HG02981 (cell line): ENCODE measurements at regions not wholly inside any gene's neighbourhood (a gene's known extent, or its start where the extent isn't known, plus 50 kb on each side); places are given as distances from the start of the nearest gene placed in this dataset.

Experiments used
- ATAC-seq: cut with Tn5 transposase; IDR thresholded peaks from one replicate; pipeline ENCODE4 v1.9.1; 2021; ENCODE audit warnings: mild to moderate bottlenecking, moderate library complexity; ENCODE audit not compliant: unreplicated experiment

- ATAC-seq = no peak
Observed at GRCh38 chr19:31121501-31121900, 227.7 kb downstream of the TSHZ3 start.

GRCh38 chr19:31120952-31121351, 228.3 kb downstream of the TSHZ3 start:
- no peak for ATAC-seq

GRCh38 chr19:31119951-31120690, 229.1 kb downstream of the TSHZ3 start:
- no peak for ATAC-seq

GRCh38 chr19:31118986-31119385, 230.2 kb downstream of the TSHZ3 start:
- ATAC-seq = no peak

GRCh38 chr19:31118287-31118955, 230.8 kb downstream of the TSHZ3 start:
- no peak for ATAC-seq

- ATAC-seq = no peak
Observed at GRCh38 chr19:31114585-31114984, 234.7 kb downstream of the TSHZ3 start.

- no peak for ATAC-seq
Observed at GRCh38 chr19:31113293-31113692, 235.9 kb downstream of the TSHZ3 start.

GRCh38 chr19:31112158-31112557, 237.1 kb downstream of the TSHZ3 start:
- ATAC-seq = no peak

GRCh38 chr19:31111741-31112140, 237.5 kb downstream of the TSHZ3 start:
- ATAC-seq = no peak

GRCh38 chr19:31110336-31110735, 238.9 kb downstream of the TSHZ3 start:
- no peak for ATAC-seq

- no peak for ATAC-seq
Observed at GRCh38 chr19:31109636-31110035, 239.6 kb downstream of the TSHZ3 start.

GRCh38 chr19:31107096-31107495, 242.1 kb downstream of the TSHZ3 start:
- ATAC-seq = no peak

- ATAC-seq = no peak
Observed at GRCh38 chr19:31105761-31106160, 243.5 kb downstream of the TSHZ3 start.

- no peak for ATAC-seq
Observed at GRCh38 chr19:31104451-31104850, 244.8 kb downstream of the TSHZ3 start.

GRCh38 chr19:31103228-31103627, 246.0 kb downstream of the TSHZ3 start:
- ATAC-seq = no peak

GRCh38 chr19:31102674-31103073, 246.6 kb downstream of the TSHZ3 start:
- ATAC-seq = no peak

- ATAC-seq = no peak
Observed at GRCh38 chr19:31100981-31101380, 248.3 kb downstream of the TSHZ3 start.

- ATAC-seq = no peak
Observed at GRCh38 chr19:31100206-31100590, 249.0 kb downstream of the TSHZ3 start.

- ATAC-seq = no peak
Observed at GRCh38 chr19:31099515-31100205, 249.6 kb downstream of the TSHZ3 start.

- no peak for ATAC-seq
Observed at GRCh38 chr19:31098836-31099235, 250.4 kb downstream of the TSHZ3 start.

GRCh38 chr19:31096935-31097545, 252.2 kb downstream of the TSHZ3 start:
- no peak for ATAC-seq
